LNCaP clone FGC (cell line): ENCODE measurements at regions not wholly inside any gene's neighbourhood (a gene's known extent, or its start where the extent isn't known, plus 50 kb on each side); places are given as distances from the start of the nearest gene placed in this dataset.

Experiments used
- DNase-seq: peaks from one replicate; pipeline ENCODE4 v3.0.0-alpha.2; 2011; ENCODE audit warnings: low read depth
- H3K4me3 ChIP-seq: 2 replicates; pipeline ENCODE4 v1.5.1; 2011; ENCODE audit warnings: mild to moderate bottlenecking, low read depth, low read length, control low read depth
- CTCF ChIP-seq: IDR thresholded peaks from 2 replicates; pipeline ENCODE4 v1.5.1; 2012; ENCODE audit warnings: mild to moderate bottlenecking; ENCODE audit not compliant: control insufficient read depth, insufficient read depth; ENCODE audit errors: extremely low read depth

- no peak for DNase-seq
- no peak overlapping the region for H3K4me3 ChIP-seq
- TF ChIP-seq CTCF: peak; percentile 43; the same call in 1 of the 2 replicates
These were observed 879.1 kb downstream of the SH3BGRL start for GRCh38 chrX:82081027-82081426.

GRCh38 chrX:82087699-82088098 is 885.8 kb downstream of the SH3BGRL start:
- H3K4me3 ChIP-seq: no peak overlapping the region
- peak; percentile 7 for DNase-seq
- TF ChIP-seq CTCF: no peak

- TF ChIP-seq CTCF: no peak
- DNase-seq: peak; percentile 40
- no peak overlapping the region for H3K4me3 ChIP-seq
These were observed 890.4 kb downstream of the SH3BGRL start for GRCh38 chrX:82092307-82092706.

- no peak overlapping the region for H3K4me3 ChIP-seq
- TF ChIP-seq CTCF: no peak
- DNase-seq: no peak
These were observed 923.2 kb downstream of the SH3BGRL start for GRCh38 chrX:82125103-82125502.

- TF ChIP-seq CTCF: no peak
These were observed 925.6 kb downstream of the SH3BGRL start for GRCh38 chrX:82127228-82128123.

GRCh38 chrX:82134378-82134777 is 932.5 kb downstream of the SH3BGRL start:
- no peak for TF ChIP-seq CTCF
- DNase-seq: no peak
- no peak overlapping the region for H3K4me3 ChIP-seq

More at GRCh38 chrX:82127228-82128123, 925.6 kb downstream of the SH3BGRL start:
- no peak for DNase-seq
- H3K4me3 ChIP-seq: no peak overlapping the region
